ENCODE measurements at regions not wholly inside any gene's neighbourhood (a gene's known extent, or its start where the extent isn't known, plus 50 kb on each side); places are given as distances from the start of the nearest gene placed in this dataset.

GRCh38 chr2:143952536-143952935 lies 567.4 kb downstream of the ZEB2 start:
- Histone ChIP-seq H3K4me2 (ENCODE audit: low read length) (no peak overlapping the region), H2AFZ (ENCODE audit: low read length) (no peak overlapping the region), H3K79me2 (ENCODE audit: low read length) (no peaks in the 10 kb centered on the region), H3K36me3 (ENCODE audit: low read depth, low read length) (no peaks in the 10 kb centered on the region), H3F3A (ENCODE audit: low read length, unreplicated experiment) (no peaks in the 10 kb centered on the region), H3K9me2 (replicated peaks; ENCODE audit: low read length) (no peaks in the 10 kb centered on the region), H3K9me3 (ENCODE audit: low read length) (no peaks in the 10 kb centered on the region), H4K20me1 (ENCODE audit: low read length) (no peaks in the 10 kb centered on the region), H3K27ac (ENCODE audit: low read length) (no peak overlapping the region), H3K27me3 (ENCODE audit: low read length) (no peaks in the 10 kb centered on the region), H3K9ac (ENCODE audit: low read length) (no peak overlapping the region), H3K4me1 (ENCODE audit: insufficient read depth, low read length) (peaks cover 34% of the 10 kb centered on the region), H3K4me3 (ENCODE audit: low read length) (no peak overlapping the region)
- POLR2A ChIA-PET (ENCODE audit: unreplicated experiment), result no interaction called here
- CTCF ChIA-PET, result no interaction called here
- TF ChIP-seq EZH2phosphoT487 (IDR thresholded peaks at IDR 0.05; ENCODE audit: borderline replicate concordance, low read length), result no peak
- TF ChIP-seq, protein P1, sequence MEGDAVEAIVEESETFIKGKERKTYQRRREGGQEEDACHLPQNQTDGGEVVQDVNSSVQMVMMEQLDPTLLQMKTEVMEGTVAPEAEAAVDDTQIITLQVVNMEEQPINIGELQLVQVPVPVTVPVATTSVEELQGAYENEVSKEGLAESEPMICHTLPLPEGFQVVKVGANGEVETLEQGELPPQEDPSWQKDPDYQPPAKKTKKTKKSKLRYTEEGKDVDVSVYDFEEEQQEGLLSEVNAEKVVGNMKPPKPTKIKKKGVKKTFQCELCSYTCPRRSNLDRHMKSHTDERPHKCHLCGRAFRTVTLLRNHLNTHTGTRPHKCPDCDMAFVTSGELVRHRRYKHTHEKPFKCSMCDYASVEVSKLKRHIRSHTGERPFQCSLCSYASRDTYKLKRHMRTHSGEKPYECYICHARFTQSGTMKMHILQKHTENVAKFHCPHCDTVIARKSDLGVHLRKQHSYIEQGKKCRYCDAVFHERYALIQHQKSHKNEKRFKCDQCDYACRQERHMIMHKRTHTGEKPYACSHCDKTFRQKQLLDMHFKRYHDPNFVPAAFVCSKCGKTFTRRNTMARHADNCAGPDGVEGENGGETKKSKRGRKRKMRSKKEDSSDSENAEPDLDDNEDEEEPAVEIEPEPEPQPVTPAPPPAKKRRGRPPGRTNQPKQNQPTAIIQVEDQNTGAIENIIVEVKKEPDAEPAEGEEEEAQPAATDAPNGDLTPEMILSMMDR (conservative IDR thresholded peaks at IDR 0.05; ENCODE audit: low read depth, low read length), result no peak
- TF ChIP-seq EZH2 (IDR thresholded peaks at IDR 0.05; ENCODE audit: low read length, unreplicated experiment), result no peak
- ATAC-seq (no peak), DNase-seq (no peak)
- intact Hi-C loops (cut with micrococcal nuclease), result no loop called here
- no TSS peak for BruUV-seq (replicated peaks)

DNA sequence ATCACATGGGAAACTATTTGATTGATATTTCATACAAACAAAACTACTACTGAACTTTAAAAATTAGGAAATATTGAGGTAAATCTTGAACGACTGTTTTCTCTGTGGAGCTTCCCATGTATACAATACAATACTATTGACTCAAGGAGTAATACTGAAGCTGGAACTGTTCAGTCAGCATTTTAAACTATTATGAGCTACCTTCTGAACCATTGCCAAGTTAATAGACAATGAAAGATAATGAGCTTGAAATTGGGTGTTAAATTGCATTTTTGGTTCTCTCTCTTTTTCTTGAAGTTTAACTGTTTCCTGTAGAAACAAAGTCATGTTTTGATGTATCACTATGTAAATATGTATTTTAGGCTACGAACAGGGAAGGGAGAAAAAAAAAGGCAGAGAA lies 569.2 kb downstream of the ZEB2 start:
- no TSS peak for BruUV-seq (replicated peaks)
- H2AFZ ChIP-seq (ENCODE audit: low read length), result no peak overlapping the region
- intact Hi-C loops (cut with micrococcal nuclease), result no loop called here
- ChIA-PET POLR2A (ENCODE audit: unreplicated experiment) (no interaction called here), CTCF (no interaction called here)
- H3K9ac ChIP-seq (ENCODE audit: low read length), result no peak overlapping the region
- H3K9me2 ChIP-seq (replicated peaks; ENCODE audit: low read length), result no peaks in the 10 kb centered on the region
- H3K4me2 ChIP-seq (ENCODE audit: low read length), result no peak overlapping the region
- ATAC-seq, result peak; percentile 52
- H4K20me1 ChIP-seq (ENCODE audit: low read length), result no peaks in the 10 kb centered on the region
- no peak overlapping the region for H3K27ac ChIP-seq (ENCODE audit: low read length)
- no peaks in the 10 kb centered on the region for H3K79me2 ChIP-seq (ENCODE audit: low read length)
- H3K36me3 ChIP-seq (ENCODE audit: low read depth, low read length), result no peaks in the 10 kb centered on the region
- H3K4me1 ChIP-seq (ENCODE audit: insufficient read depth, low read length), result peaks cover 32% of the 10 kb centered on the region
- no peaks in the 10 kb centered on the region for H3K9me3 ChIP-seq (ENCODE audit: low read length)
- peak; percentile 29 for DNase-seq
- TF ChIP-seq EZH2phosphoT487 (IDR thresholded peaks at IDR 0.05; ENCODE audit: borderline replicate concordance, low read length) (no peak), EZH2 (IDR thresholded peaks at IDR 0.05; ENCODE audit: low read length, unreplicated experiment) (no peak)
- TF ChIP-seq, protein P1 (conservative IDR thresholded peaks at IDR 0.05; ENCODE audit: low read depth, low read length), result no peak
- H3K27me3 ChIP-seq (ENCODE audit: low read length), result no peaks in the 10 kb centered on the region
- H3F3A ChIP-seq (ENCODE audit: low read length, unreplicated experiment), result no peaks in the 10 kb centered on the region
- H3K4me3 ChIP-seq (ENCODE audit: low read length), result no peak overlapping the region

- H3K4me1 ChIP-seq (ENCODE audit: insufficient read depth, low read length), result peaks cover 19% of the 10 kb centered on the region
- POLR2A ChIA-PET (ENCODE audit: unreplicated experiment), result no interaction called here
- TF ChIP-seq EZH2phosphoT487 (IDR thresholded peaks at IDR 0.05; ENCODE audit: borderline replicate concordance, low read length), result no peak
- TF ChIP-seq, protein P1 (conservative IDR thresholded peaks at IDR 0.05; ENCODE audit: low read depth, low read length), result no peak
- no peak for TF ChIP-seq EZH2 (IDR thresholded peaks at IDR 0.05; ENCODE audit: low read length, unreplicated experiment)
- no peak overlapping the region for H3K4me3 ChIP-seq (ENCODE audit: low read length)
- no peaks in the 10 kb centered on the region for H3K9me3 ChIP-seq (ENCODE audit: low read length)
- H3K27ac ChIP-seq (ENCODE audit: low read length), result no peak overlapping the region
- ATAC-seq, result no peak
- no peaks in the 10 kb centered on the region for H3K79me2 ChIP-seq (ENCODE audit: low read length)
- no peak overlapping the region for H2AFZ ChIP-seq (ENCODE audit: low read length)
- no peaks in the 10 kb centered on the region for H4K20me1 ChIP-seq (ENCODE audit: low read length)
- CTCF ChIA-PET, result no interaction called here
- no peaks in the 10 kb centered on the region for H3K27me3 ChIP-seq (ENCODE audit: low read length)
- intact Hi-C loops (cut with micrococcal nuclease), result no loop called here
- no peaks in the 10 kb centered on the region for H3K36me3 ChIP-seq (ENCODE audit: low read depth, low read length)
- H3F3A ChIP-seq (ENCODE audit: low read length, unreplicated experiment), result no peaks in the 10 kb centered on the region
- no peaks in the 10 kb centered on the region for H3K9me2 ChIP-seq (replicated peaks; ENCODE audit: low read length)
- no TSS peak for BruUV-seq (replicated peaks)
- no peak overlapping the region for H3K4me2 ChIP-seq (ENCODE audit: low read length)
- H3K9ac ChIP-seq (ENCODE audit: low read length), result no peak overlapping the region
- DNase-seq, result no peak
These were observed 570.6 kb downstream of the ZEB2 start for GRCh38 chr2:143949121-143949848.

Data from PC-3 (cell line).